IPS-18a (cell line): ENCODE measurements at regions not wholly inside any gene's neighbourhood (a gene's known extent, or its start where the extent isn't known, plus 50 kb on each side); places are given as distances from the start of the nearest gene placed in this dataset.

Experiments used
- H3K27ac ChIP-seq: one replicate; pipeline ENCODE4 v1.5.1; 2013; ENCODE audit warnings: low read length
- H3K27me3 ChIP-seq: one replicate; pipeline ENCODE4 v1.6.1; 2013; ENCODE audit warnings: mild to moderate bottlenecking, low read length; ENCODE audit not compliant: control insufficient read depth, insufficient read depth
- H3K36me3 ChIP-seq: one replicate; pipeline ENCODE4 v1.6.1; 2013; ENCODE audit warnings: low read depth, low read length; ENCODE audit not compliant: control insufficient read depth
- H3K4me1 ChIP-seq: one replicate; pipeline ENCODE4 v1.6.1; 2013; ENCODE audit warnings: low read depth, low read length; ENCODE audit not compliant: control insufficient read depth
- H3K4me3 ChIP-seq: one replicate; pipeline ENCODE4 v1.5.1; 2013; ENCODE audit warnings: low read length
- H3K9ac ChIP-seq: one replicate; pipeline ENCODE4 v1.6.1; 2013; ENCODE audit warnings: mild to moderate bottlenecking, low read length, moderate library complexity
- H3K9me3 ChIP-seq: one replicate; pipeline ENCODE4 v1.6.1; 2013; ENCODE audit warnings: low read depth, low read length; ENCODE audit not compliant: control insufficient read depth

DNA sequence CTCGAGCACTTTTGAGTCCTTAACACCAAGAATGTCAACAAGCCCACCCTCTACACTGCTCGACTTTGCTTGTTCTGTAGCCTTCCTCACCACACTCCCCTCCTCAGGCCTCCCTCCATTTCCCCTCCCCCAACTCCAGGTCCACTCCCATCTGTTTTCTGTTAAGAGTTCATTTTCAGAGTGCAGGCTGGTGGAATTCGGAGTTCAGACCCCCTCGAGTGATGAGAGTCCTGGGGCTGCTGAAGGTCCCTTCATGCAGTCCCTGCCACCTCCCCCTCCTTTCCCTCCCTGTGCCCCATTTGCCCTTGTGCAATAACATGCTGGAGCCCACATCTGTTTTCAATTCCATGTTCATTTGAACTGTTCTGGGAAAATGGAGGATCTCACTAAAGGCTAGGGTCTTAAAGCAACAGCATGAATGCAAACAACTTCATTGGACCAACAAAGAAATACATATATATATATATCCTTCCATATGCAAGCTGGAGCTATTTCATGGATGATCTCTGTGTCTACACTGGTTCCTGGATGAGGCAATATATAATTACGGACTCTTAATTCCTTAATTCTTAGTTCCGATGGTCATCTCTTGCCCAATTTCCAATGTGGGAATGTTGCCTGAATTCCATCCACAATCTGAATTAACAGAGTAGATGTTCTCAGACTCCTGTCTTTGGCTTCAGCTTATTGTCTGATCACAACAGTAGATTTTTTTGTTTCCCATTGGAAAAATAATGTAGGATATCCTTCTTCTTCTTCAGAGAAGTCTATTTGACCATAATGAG is 340.4 kb downstream of the ETS1 start:
- no peaks in the 10 kb centered on the region for H3K36me3 ChIP-seq
- H3K4me1 ChIP-seq = peaks cover 4% of the 10 kb centered on the region
- H3K27ac ChIP-seq = no peak overlapping the region
- no peak overlapping the region for H3K4me3 ChIP-seq
- no peak overlapping the region for H3K9ac ChIP-seq
- H3K9me3 ChIP-seq = no peaks in the 10 kb centered on the region
- no peaks in the 10 kb centered on the region for H3K27me3 ChIP-seq

DNA sequence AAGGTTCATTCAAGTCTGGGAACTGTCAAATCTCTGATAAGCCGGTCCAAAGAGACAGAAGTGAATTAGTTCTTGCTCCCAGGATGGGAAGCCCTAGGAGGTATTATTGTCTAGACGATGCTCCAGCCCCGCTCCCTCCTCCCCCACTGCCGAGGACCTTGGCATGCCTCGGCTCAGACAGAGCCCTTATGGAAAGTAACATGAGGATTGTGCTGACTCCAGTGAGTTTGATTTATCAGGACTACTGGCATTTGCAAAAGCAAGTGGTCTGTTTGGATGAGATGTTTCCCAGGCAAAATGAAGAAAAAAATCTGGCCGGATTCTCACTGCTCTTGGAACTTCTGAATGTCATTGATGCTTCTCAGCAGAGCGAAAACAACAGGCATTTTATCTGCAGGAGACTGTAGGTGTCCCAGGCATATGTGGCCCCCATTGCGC is 341.0 kb downstream of the ETS1 start:
- Histone ChIP-seq H3K9me3 (no peaks in the 10 kb centered on the region), H3K27ac (no peak overlapping the region), H3K27me3 (no peaks in the 10 kb centered on the region), H3K4me3 (no peak overlapping the region), H3K9ac (no peak overlapping the region), H3K4me1 (peaks cover 4% of the 10 kb centered on the region), H3K36me3 (no peaks in the 10 kb centered on the region)

DNA sequence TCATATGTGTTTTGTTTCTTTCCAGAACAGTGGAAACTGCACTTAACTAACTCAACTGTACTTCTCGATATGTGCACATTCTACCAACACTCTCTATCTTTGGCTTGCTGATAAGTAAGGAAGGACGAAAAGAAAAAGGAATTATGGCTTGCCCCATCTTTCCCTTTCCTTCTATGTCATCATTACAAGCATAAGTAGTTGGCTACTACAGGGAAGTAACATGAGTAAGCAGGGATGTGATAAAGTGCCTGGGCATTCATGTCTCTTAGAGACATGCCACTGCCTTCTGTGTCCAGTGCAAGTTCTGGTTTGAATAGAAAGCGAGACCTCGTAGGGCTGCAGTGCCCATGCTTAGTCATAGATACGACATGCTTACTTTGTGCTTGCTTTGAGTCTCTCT is 342.5 kb downstream of the ETS1 start:
- H3K36me3 ChIP-seq = no peaks in the 10 kb centered on the region
- no peaks in the 10 kb centered on the region for H3K9me3 ChIP-seq
- H3K9ac ChIP-seq = no peak overlapping the region
- peaks cover 4% of the 10 kb centered on the region for H3K4me1 ChIP-seq
- H3K4me3 ChIP-seq = no peak overlapping the region
- H3K27me3 ChIP-seq = no peaks in the 10 kb centered on the region
- H3K27ac ChIP-seq = no peak overlapping the region

DNA sequence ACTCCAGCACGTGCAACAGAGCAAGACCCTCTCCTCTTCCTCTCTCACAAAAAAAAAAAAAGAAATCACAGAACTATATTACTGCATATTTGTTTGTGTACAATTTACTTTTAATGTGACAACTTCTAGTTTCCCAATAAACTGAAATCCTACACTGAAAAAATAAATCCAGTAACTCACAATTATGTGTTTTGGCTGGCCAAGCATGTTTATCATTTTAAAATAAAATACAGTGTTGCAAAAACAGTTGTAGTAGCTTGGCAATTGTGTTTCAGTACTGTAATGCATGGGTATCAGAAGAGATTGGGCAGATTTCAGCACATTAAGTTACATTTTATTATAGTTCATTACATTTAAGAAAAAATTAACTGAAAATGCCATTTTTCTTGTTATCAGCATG is 344.9 kb downstream of the ETS1 start:
- Histone ChIP-seq H3K9me3 (no peaks in the 10 kb centered on the region), H3K27ac (no peak overlapping the region), H3K27me3 (no peaks in the 10 kb centered on the region), H3K9ac (no peak overlapping the region), H3K4me3 (no peak overlapping the region), H3K36me3 (no peaks in the 10 kb centered on the region), H3K4me1 (peaks cover 4% of the 10 kb centered on the region)

DNA sequence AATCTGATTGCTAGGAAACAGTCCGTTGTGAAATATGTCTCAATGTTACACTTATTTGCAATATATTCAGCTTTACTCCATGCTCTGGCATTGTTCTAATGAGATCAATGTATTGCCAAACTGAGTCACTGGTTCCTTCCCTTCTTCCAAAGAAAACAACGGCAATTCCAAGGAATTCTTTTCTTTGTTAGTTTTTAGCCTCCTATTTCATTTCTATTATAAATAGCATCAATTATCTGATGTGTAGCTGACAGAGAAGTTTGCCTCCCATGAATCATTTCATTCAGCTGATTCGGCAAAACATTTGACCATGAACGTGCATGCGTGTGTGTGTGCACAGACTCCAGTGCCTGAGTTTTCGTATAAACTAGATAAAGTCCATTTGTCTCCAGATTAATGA is 346.8 kb downstream of the ETS1 start:
- Histone ChIP-seq H3K9ac (no peak overlapping the region), H3K4me3 (no peak overlapping the region), H3K27ac (no peak overlapping the region), H3K9me3 (no peaks in the 10 kb centered on the region), H3K4me1 (no peaks in the 10 kb centered on the region), H3K36me3 (no peaks in the 10 kb centered on the region), H3K27me3 (no peaks in the 10 kb centered on the region)

DNA sequence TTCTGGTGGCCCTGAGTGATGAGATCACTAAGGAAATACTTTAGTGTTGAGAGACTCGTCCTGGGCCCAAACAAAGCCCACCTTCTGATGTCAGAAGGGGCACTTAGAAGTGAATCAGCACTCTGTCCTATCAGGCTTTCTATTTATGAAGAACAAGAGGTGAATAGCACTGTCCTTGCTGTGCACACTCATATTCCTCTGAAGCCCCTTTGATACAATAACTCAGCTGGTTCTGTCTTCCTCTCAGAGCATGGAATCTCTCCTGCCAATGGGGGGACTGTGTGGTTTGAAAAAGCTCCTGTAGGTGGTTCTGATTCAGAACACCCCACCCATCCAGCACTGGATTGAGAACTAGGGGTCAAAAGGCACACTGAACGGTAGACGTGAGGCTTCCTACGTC is 348.1 kb downstream of the ETS1 start:
- Histone ChIP-seq H3K27ac (no peak overlapping the region), H3K27me3 (no peaks in the 10 kb centered on the region), H3K9ac (no peak overlapping the region)

DNA sequence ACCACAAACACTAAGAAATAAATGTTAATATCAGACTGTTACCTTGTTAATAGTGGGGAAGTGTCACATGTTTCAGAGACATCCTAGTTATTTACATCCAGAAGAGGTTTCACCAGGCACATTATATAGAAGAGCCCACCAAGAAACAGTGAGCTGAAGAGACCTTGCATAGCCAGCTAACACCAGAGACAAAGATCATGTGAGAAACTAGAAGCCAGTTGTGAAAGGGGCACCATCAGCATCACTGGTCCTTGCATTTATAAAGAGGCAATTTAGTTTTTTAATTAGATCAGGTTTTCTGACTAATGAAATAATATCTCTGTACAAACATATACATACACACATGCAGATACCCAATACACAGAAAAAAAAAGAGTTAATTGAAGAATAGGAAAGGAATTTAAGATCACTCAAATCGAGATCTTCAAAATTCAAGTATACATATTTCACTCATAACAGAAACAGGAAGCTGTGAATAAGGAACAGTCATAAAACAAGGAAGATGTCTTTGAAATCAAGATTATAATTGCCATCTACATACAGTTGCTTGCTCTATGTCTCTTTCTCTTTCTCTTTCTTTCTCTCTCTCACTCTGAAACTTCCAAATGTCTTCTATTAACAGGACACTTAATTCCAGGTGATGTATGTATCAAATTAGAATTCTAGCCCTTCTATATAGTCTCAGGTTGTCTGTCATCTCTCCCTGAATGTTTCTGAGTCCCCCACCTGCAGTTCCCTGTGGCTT is 348.7 kb downstream of the ETS1 start:
- Histone ChIP-seq H3K9ac (no peak overlapping the region), H3K4me1 (no peaks in the 10 kb centered on the region)

More for the DNA sequence above, 348.1 kb downstream of the ETS1 start:
- Histone ChIP-seq H3K36me3 (no peaks in the 10 kb centered on the region), H3K4me1 (no peaks in the 10 kb centered on the region), H3K4me3 (no peak overlapping the region), H3K9me3 (no peaks in the 10 kb centered on the region)

DNA sequence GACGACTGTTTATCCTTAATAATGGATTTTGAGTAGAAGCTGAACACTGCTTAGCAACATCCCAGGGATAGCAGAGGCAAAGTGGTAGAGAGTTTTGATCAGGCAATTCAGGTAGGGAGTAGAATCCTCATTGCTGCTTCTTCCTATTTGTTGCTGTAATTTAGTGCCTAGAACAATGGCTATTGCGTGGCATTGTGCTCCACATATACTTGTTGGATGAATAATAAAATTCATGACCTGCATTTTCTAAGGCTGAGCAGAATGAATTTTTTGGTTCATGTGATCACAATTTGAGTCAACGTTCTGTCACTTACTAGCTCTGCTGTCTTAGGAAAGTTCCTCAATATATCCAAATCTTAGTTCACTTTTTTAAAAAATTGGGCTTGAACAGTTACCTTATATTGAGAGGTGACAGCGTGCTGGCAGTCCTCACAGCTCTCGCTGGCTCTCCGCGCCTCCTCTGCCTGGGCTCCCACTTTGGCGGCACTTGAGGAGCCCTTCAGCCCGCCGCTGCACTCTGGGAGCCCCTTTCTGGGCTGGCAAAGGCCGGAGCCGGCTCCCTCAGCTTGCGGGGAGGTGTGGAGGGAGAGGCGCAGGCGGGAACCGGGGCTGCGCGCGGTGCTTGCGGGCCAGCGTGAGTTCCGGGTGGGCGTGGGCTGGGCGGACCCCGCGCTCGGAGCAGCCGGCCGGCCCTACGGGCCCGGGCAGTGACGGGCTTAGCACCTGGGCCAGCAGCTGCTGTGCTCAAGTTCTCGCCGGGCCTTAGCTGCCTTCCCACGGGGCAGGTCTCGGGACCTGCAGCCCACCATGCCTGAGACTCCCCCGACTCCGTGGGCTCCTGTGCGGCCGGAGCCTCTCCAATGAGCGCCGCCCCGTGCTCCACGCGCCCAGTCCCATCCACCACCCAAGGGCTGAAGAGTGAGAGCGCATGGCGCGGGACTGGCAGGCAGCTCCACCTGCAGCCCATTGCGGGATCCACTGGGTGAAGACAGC is 350.6 kb downstream of the ETS1 start:
- Histone ChIP-seq H3K36me3 (no peaks in the 10 kb centered on the region), H3K4me3 (no peak overlapping the region), H3K9ac (no peak overlapping the region), H3K27ac (no peak overlapping the region), H3K9me3 (no peaks in the 10 kb centered on the region), H3K27me3 (no peaks in the 10 kb centered on the region), H3K4me1 (no peaks in the 10 kb centered on the region)

More for the DNA sequence above, 348.7 kb downstream of the ETS1 start:
- no peaks in the 10 kb centered on the region for H3K27me3 ChIP-seq
- H3K27ac ChIP-seq = no peak overlapping the region
- no peaks in the 10 kb centered on the region for H3K9me3 ChIP-seq
- H3K4me3 ChIP-seq = no peak overlapping the region
- H3K36me3 ChIP-seq = no peaks in the 10 kb centered on the region

DNA sequence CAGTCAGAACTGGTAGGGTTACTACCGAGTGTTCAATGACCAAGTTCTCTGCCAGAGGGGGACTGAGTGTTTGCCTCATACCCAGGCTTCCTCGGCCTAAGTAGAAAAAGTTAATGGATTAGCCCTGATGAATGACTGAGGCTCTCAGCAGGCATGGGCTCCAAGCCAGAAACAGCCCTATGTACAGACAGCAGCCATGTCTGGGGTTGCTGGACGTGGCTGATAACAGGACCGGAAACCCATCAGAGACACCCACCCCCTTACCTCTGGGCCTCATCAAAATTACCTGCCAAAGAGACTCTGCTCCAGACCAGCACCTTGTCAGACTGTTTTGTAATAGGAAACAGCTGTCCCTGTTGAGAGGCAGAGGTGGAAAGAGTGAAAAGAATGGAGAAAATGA is 351.4 kb downstream of the ETS1 start:
- H3K4me1 ChIP-seq = no peaks in the 10 kb centered on the region
- no peak overlapping the region for H3K27ac ChIP-seq
- H3K9ac ChIP-seq = no peak overlapping the region
- H3K9me3 ChIP-seq = no peaks in the 10 kb centered on the region
- H3K27me3 ChIP-seq = no peaks in the 10 kb centered on the region
- H3K36me3 ChIP-seq = no peaks in the 10 kb centered on the region
- no peak overlapping the region for H3K4me3 ChIP-seq

DNA sequence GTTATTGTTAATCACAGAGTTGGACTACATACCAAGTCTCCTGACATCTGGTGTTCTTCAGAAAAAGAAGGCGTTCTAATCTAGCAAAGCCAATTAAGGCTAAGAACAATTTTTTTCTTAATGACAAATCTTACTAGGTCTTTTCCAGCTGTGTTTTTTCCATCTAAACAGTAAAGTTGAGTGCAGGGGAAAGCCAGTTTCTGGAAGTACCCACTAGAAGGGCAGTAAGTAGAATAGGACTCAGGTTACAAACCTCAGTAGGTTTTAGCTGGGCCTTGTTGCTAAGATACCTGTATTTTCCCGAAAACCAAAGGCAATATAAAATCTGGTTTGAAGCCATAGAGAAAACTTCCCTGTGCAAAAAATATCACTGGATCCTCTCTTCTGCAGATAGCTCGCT is 351.9 kb downstream of the ETS1 start:
- Histone ChIP-seq H3K9me3 (no peaks in the 10 kb centered on the region), H3K9ac (no peak overlapping the region), H3K4me1 (no peaks in the 10 kb centered on the region), H3K36me3 (no peaks in the 10 kb centered on the region), H3K27me3 (no peaks in the 10 kb centered on the region), H3K4me3 (no peak overlapping the region), H3K27ac (no peak overlapping the region)

DNA sequence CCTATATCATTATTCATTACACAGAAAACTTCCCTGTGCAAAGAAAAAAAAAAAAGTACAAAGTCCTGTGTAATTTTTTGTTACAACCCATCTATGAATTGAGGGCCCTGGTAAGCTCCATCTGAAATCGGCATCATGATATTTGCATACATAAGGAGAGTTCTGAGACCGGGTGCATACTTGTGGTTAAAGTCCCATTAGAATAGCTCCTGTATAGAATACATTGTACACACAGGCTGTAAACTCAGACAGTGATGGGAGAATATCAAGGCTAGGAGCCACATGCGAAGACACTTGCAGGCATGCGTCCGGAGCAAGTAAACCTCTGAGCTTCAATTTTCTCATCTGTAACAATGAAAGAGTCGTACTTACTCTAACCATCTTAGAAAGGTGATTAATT is 353.2 kb downstream of the ETS1 start:
- H3K36me3 ChIP-seq = no peaks in the 10 kb centered on the region
- no peaks in the 10 kb centered on the region for H3K27me3 ChIP-seq
- H3K9ac ChIP-seq = no peak overlapping the region
- H3K27ac ChIP-seq = no peak overlapping the region
- no peak overlapping the region for H3K4me3 ChIP-seq
- H3K4me1 ChIP-seq = no peaks in the 10 kb centered on the region
- no peaks in the 10 kb centered on the region for H3K9me3 ChIP-seq
